ENCODE measurements at regions not wholly inside any gene's neighbourhood (a gene's known extent, or its start where the extent isn't known, plus 50 kb on each side); places are given as distances from the start of the nearest gene placed in this dataset.

- H3K4me2 ChIP-seq (ENCODE audit: unreplicated experiment), result no peak overlapping the region
- peaks cover 20% of the 10 kb centered on the region for H3K4me1 ChIP-seq (ENCODE audit: insufficient read depth)
- H3F3A ChIP-seq (ENCODE audit: insufficient read depth), result peaks cover 9% of the 10 kb centered on the region; the same call in 1 of the 2 replicates
- no peaks in the 10 kb centered on the region for H3K27me3 ChIP-seq (replicated peaks; ENCODE audit: insufficient read depth)
- no peaks in the 10 kb centered on the region for H3K36me3 ChIP-seq (ENCODE audit: low read depth)
- peaks cover 8% of the 10 kb centered on the region; the same call in 1 of the 2 replicates for H3K79me2 ChIP-seq (ENCODE audit: insufficient read depth)
- no peak overlapping the region for H3K4me3 ChIP-seq
- H3K9ac ChIP-seq, result no peak overlapping the region
- 0 out of 2 replicates have a peak overlapping the region, but pooled peaks have one; percentile 2 for H3K27ac ChIP-seq
- H3K9me2 ChIP-seq (ENCODE audit: insufficient read depth), result peaks cover 5% of the 10 kb centered on the region; the same call in 1 of the 2 replicates
- no peaks in the 10 kb centered on the region for H4K20me1 ChIP-seq (ENCODE audit: insufficient read depth)
- peak overlapping the region; percentile 26 for H2AFZ ChIP-seq
- TF ChIP-seq EZH2phosphoT487 (IDR thresholded peaks at IDR 0.05; ENCODE audit: insufficient read depth, low read depth), result no peak
- no peak for TF ChIP-seq EZH2 (IDR thresholded peaks at IDR 0.05; ENCODE audit: insufficient read depth, poor library complexity, severe bottlenecking)
- 32 to 39% methylated on average over 2 of the region's 2 CpGs for WGBS, 2 experiments (ENCODE audit: low coverage in 1 of 2, low lambda C conversion rate in 2 of 2, missing lambda C conversion rate in 2 of 2)
- H3K9me3 ChIP-seq (ENCODE audit: low read depth), result no peaks in the 10 kb centered on the region
- in situ Hi-C loops (cut with MboI), result no loop called here
- DNase-seq, result no peak
Observed at GRCh38 chr5:167616043-167616890, 675.2 kb upstream of the WWC1 start.

- no peaks in the 10 kb centered on the region for H3K27me3 ChIP-seq (replicated peaks; ENCODE audit: insufficient read depth)
- peak; percentile 28 for DNase-seq
- H3K9ac ChIP-seq, result peak overlapping the region; percentile 52
- H3K9me3 ChIP-seq (ENCODE audit: low read depth), result no peaks in the 10 kb centered on the region
- peak overlapping the region; percentile 49 for H2AFZ ChIP-seq
- 51 to 55% methylated on average over 3 of the region's 3 CpGs for WGBS, 2 experiments (ENCODE audit: low coverage in 1 of 2, low lambda C conversion rate in 2 of 2, missing lambda C conversion rate in 2 of 2)
- 0 out of 2 replicates have a peak, but pooled peaks cover 9% of the 10 kb centered on the region for H3K79me2 ChIP-seq (ENCODE audit: insufficient read depth)
- H3K4me3 ChIP-seq, result peak overlapping the region; percentile 42
- in situ Hi-C loops (cut with MboI), result no loop called here
- H3K4me1 ChIP-seq (ENCODE audit: insufficient read depth), result no peaks in the 10 kb centered on the region
- TF ChIP-seq EZH2phosphoT487 (IDR thresholded peaks at IDR 0.05; ENCODE audit: insufficient read depth, low read depth) (no peak), EZH2 (IDR thresholded peaks at IDR 0.05; ENCODE audit: insufficient read depth, poor library complexity, severe bottlenecking) (no peak)
- H3K36me3 ChIP-seq (ENCODE audit: low read depth), result no peaks in the 10 kb centered on the region
- H3K9me2 ChIP-seq (ENCODE audit: insufficient read depth), result no peaks in the 10 kb centered on the region
- no peaks in the 10 kb centered on the region for H4K20me1 ChIP-seq (ENCODE audit: insufficient read depth)
- H3F3A ChIP-seq (ENCODE audit: insufficient read depth), result no peaks in the 10 kb centered on the region; the same call in 1 of the 2 replicates
- H3K27ac ChIP-seq, result no peak overlapping the region
- H3K4me2 ChIP-seq (ENCODE audit: unreplicated experiment), result peak overlapping the region; percentile 49
Observed at GRCh38 chr5:167623354-167623753, 668.1 kb upstream of the WWC1 start.

GRCh38 chr5:167624053-167624452 lies 667.4 kb upstream of the WWC1 start:
- Histone ChIP-seq H3K79me2 (ENCODE audit: insufficient read depth) (0 out of 2 replicates have a peak, but pooled peaks cover 9% of the 10 kb centered on the region), H3K4me1 (ENCODE audit: insufficient read depth) (no peaks in the 10 kb centered on the region), H3F3A (ENCODE audit: insufficient read depth) (no peaks in the 10 kb centered on the region; the same call in 1 of the 2 replicates), H3K36me3 (ENCODE audit: low read depth) (no peaks in the 10 kb centered on the region), H2AFZ (no peak overlapping the region), H3K9ac (no peak overlapping the region), H3K4me3 (no peak overlapping the region), H3K9me3 (ENCODE audit: low read depth) (no peaks in the 10 kb centered on the region), H3K27me3 (replicated peaks; ENCODE audit: insufficient read depth) (no peaks in the 10 kb centered on the region), H3K27ac (no peak overlapping the region), H3K9me2 (ENCODE audit: insufficient read depth) (no peaks in the 10 kb centered on the region), H4K20me1 (ENCODE audit: insufficient read depth) (no peaks in the 10 kb centered on the region), H3K4me2 (ENCODE audit: unreplicated experiment) (no peak overlapping the region)
- no peak for TF ChIP-seq EZH2phosphoT487 (IDR thresholded peaks at IDR 0.05; ENCODE audit: insufficient read depth, low read depth)
- no peak for TF ChIP-seq EZH2 (IDR thresholded peaks at IDR 0.05; ENCODE audit: insufficient read depth, poor library complexity, severe bottlenecking)
- WGBS, 2 experiments (ENCODE audit: low coverage in 1 of 2, low lambda C conversion rate in 2 of 2, missing lambda C conversion rate in 2 of 2), result 48 to 57% methylated on average over 2 of the region's 2 CpGs
- in situ Hi-C loops (cut with MboI), result no loop called here
- DNase-seq, result no peak

- no peaks in the 10 kb centered on the region for H3K9me3 ChIP-seq (ENCODE audit: low read depth)
- in situ Hi-C loops (cut with MboI), result no loop called here
- H3K9me2 ChIP-seq (ENCODE audit: insufficient read depth), result no peaks in the 10 kb centered on the region
- no peak overlapping the region for H3K9ac ChIP-seq
- no peaks in the 10 kb centered on the region for H4K20me1 ChIP-seq (ENCODE audit: insufficient read depth)
- no peak overlapping the region for H2AFZ ChIP-seq
- H3K4me2 ChIP-seq (ENCODE audit: unreplicated experiment), result no peak overlapping the region
- WGBS, 2 experiments (ENCODE audit: low coverage in 1 of 2, low lambda C conversion rate in 2 of 2, missing lambda C conversion rate in 2 of 2), result 89 to 90% methylated on average over 8 of the region's 8 CpGs
- peak; percentile 32 for DNase-seq
- H3K79me2 ChIP-seq (ENCODE audit: insufficient read depth), result 0 out of 2 replicates have a peak, but pooled peaks cover 9% of the 10 kb centered on the region
- no peaks in the 10 kb centered on the region; the same call in 1 of the 2 replicates for H3F3A ChIP-seq (ENCODE audit: insufficient read depth)
- H3K36me3 ChIP-seq (ENCODE audit: low read depth), result no peaks in the 10 kb centered on the region
- TF ChIP-seq EZH2phosphoT487 (IDR thresholded peaks at IDR 0.05; ENCODE audit: insufficient read depth, low read depth), result no peak
- no peak for TF ChIP-seq EZH2 (IDR thresholded peaks at IDR 0.05; ENCODE audit: insufficient read depth, poor library complexity, severe bottlenecking)
- no peaks in the 10 kb centered on the region for H3K4me1 ChIP-seq (ENCODE audit: insufficient read depth)
- H3K4me3 ChIP-seq, result no peak overlapping the region
- no peak overlapping the region for H3K27ac ChIP-seq
- no peaks in the 10 kb centered on the region for H3K27me3 ChIP-seq (replicated peaks; ENCODE audit: insufficient read depth)
Observed at GRCh38 chr5:167626341-167627123, 664.9 kb upstream of the WWC1 start.
